Activated naive CD8-positive, alpha-beta T cell treated with anti-CD3 and anti-CD28 coated beads, Interleukin-2, amount 50 U/mL, for 24 hours (primary cell): ENCODE measurements at regions not wholly inside any gene's neighbourhood (a gene's known extent, or its start where the extent isn't known, plus 50 kb on each side); places are given as distances from the start of the nearest gene placed in this dataset.
"Not testable (repeated sequence)": the region's sequence is repeated elsewhere in the genome, so short reads cannot be mapped to it uniquely, and the experiment has no call there.

Experiments
- ATAC-seq: fragments of 150-1000 bp; cut with Tn5 transposase; one replicate; pipeline ENCODE4 v1.10.0; 2021
- DNase-seq: peaks from one replicate; pipeline ENCODE4 v3.0.0; 2021
- H3K27ac Mint-ChIP-seq: one replicate; pipeline ENCODE4 v1.8.0; 2021; ENCODE audit warnings: mild to moderate bottlenecking, mixed read lengths
- H3K27me3 Mint-ChIP-seq: one replicate; pipeline ENCODE4 v1.8.0; 2021; ENCODE audit warnings: mixed read lengths
- H3K36me3 Mint-ChIP-seq: one replicate; pipeline ENCODE4 v1.8.0; 2021; ENCODE audit warnings: low read depth, mixed read lengths
- H3K4me1 Mint-ChIP-seq: one replicate; pipeline ENCODE4 v1.8.0; 2021; ENCODE audit warnings: mixed read lengths
- H3K4me3 Mint-ChIP-seq: one replicate; pipeline ENCODE4 v1.8.0; 2021; ENCODE audit warnings: mild to moderate bottlenecking, moderate library complexity, mixed read lengths
- H3K9me3 Mint-ChIP-seq: one replicate; pipeline ENCODE4 v1.8.0; 2021; ENCODE audit warnings: mixed read lengths

- Mint-ChIP-seq H3K4me1 (peaks cover 8% of the 10 kb centered on the region), H3K27ac (no peak overlapping the region), H3K4me3 (no peak overlapping the region), H3K36me3 (no peaks in the 10 kb centered on the region), H3K9me3 (no peaks in the 10 kb centered on the region), H3K27me3 (no peaks in the 10 kb centered on the region)
- DNase-seq = no peak
- ATAC-seq = no peak
These were observed 247.8 kb downstream of the BCL2 start for GRCh38 chr18:63071701-63072141.

- Mint-ChIP-seq H3K27me3 (no peaks in the 10 kb centered on the region), H3K9me3 (no peaks in the 10 kb centered on the region), H3K4me3 (no peak overlapping the region), H3K36me3 (no peaks in the 10 kb centered on the region), H3K4me1 (peaks cover 8% of the 10 kb centered on the region), H3K27ac (no peak overlapping the region)
- ATAC-seq = no peak
- DNase-seq = no peak
These were observed 248.6 kb downstream of the BCL2 start for GRCh38 chr18:63070767-63071502.

- H3K4me1 Mint-ChIP-seq = no peaks in the 10 kb centered on the region
- no peaks in the 10 kb centered on the region for H3K36me3 Mint-ChIP-seq
- H3K27me3 Mint-ChIP-seq = peaks cover 5% of the 10 kb centered on the region
- no peaks in the 10 kb centered on the region for H3K9me3 Mint-ChIP-seq
- H3K27ac Mint-ChIP-seq = no peak overlapping the region
- ATAC-seq (no peak), DNase-seq (no peak)
- no peak overlapping the region for H3K4me3 Mint-ChIP-seq
These were observed 250.1 kb downstream of the BCL2 start for GRCh38 chr18:63069496-63069895.

GRCh38 chr18:63067939-63068338 lies 251.6 kb downstream of the BCL2 start:
- peak; percentile 49 for ATAC-seq
- peaks cover 8% of the 10 kb centered on the region for H3K27me3 Mint-ChIP-seq
- no peak overlapping the region for H3K4me3 Mint-ChIP-seq
- DNase-seq = no peak
- H3K9me3 Mint-ChIP-seq = no peaks in the 10 kb centered on the region
- no peaks in the 10 kb centered on the region for H3K36me3 Mint-ChIP-seq
- H3K4me1 Mint-ChIP-seq = no peaks in the 10 kb centered on the region
- H3K27ac Mint-ChIP-seq = no peak overlapping the region

- DNase-seq = no peak
- H3K27ac Mint-ChIP-seq = no peak overlapping the region
- H3K4me3 Mint-ChIP-seq = no peak overlapping the region
- H3K36me3 Mint-ChIP-seq = no peaks in the 10 kb centered on the region
- H3K4me1 Mint-ChIP-seq = no peaks in the 10 kb centered on the region
- ATAC-seq = no peak
- H3K9me3 Mint-ChIP-seq = no peaks in the 10 kb centered on the region
- H3K27me3 Mint-ChIP-seq = peaks cover 10% of the 10 kb centered on the region
These were observed 254.4 kb downstream of the BCL2 start for GRCh38 chr18:63065172-63065571.

GRCh38 chr18:63063171-63063570 lies 256.4 kb downstream of the BCL2 start:
- Mint-ChIP-seq H3K4me3 (no peak overlapping the region), H3K4me1 (no peaks in the 10 kb centered on the region), H3K9me3 (no peaks in the 10 kb centered on the region), H3K27ac (peak overlapping the region; percentile 75), H3K27me3 (peaks cover 10% of the 10 kb centered on the region), H3K36me3 (no peaks in the 10 kb centered on the region)
- ATAC-seq (no peak), DNase-seq (no peak)

- no peak for ATAC-seq
- Mint-ChIP-seq H3K4me3 (no peak overlapping the region), H3K36me3 (no peaks in the 10 kb centered on the region), H3K27ac (no peak overlapping the region), H3K9me3 (no peaks in the 10 kb centered on the region), H3K4me1 (no peaks in the 10 kb centered on the region), H3K27me3 (peaks cover 10% of the 10 kb centered on the region)
- no peak for DNase-seq
These were observed 257.3 kb downstream of the BCL2 start for GRCh38 chr18:63062246-63062645.

GRCh38 chr18:63061303-63061702 lies 258.3 kb downstream of the BCL2 start:
- ATAC-seq = no peak
- H3K27me3 Mint-ChIP-seq = peaks cover 10% of the 10 kb centered on the region
- no peak overlapping the region for H3K4me3 Mint-ChIP-seq
- no peak overlapping the region for H3K27ac Mint-ChIP-seq
- DNase-seq = no peak
- no peaks in the 10 kb centered on the region for H3K4me1 Mint-ChIP-seq
- H3K9me3 Mint-ChIP-seq = no peaks in the 10 kb centered on the region
- H3K36me3 Mint-ChIP-seq = no peaks in the 10 kb centered on the region

- ATAC-seq (peak; percentile 10), DNase-seq (no peak)
- Mint-ChIP-seq H3K27ac (no peak overlapping the region), H3K36me3 (no peaks in the 10 kb centered on the region), H3K4me3 (no peak overlapping the region), H3K4me1 (peaks cover 5% of the 10 kb centered on the region), H3K9me3 (no peaks in the 10 kb centered on the region), H3K27me3 (peaks cover 5% of the 10 kb centered on the region)
These were observed 261.0 kb downstream of the BCL2 start for GRCh38 chr18:63058521-63058920.

GRCh38 chr18:63057707-63058106 lies 261.9 kb downstream of the BCL2 start:
- H3K36me3 Mint-ChIP-seq = no peaks in the 10 kb centered on the region
- peaks cover 2% of the 10 kb centered on the region for H3K27me3 Mint-ChIP-seq
- DNase-seq (no peak), ATAC-seq (no peak)
- no peaks in the 10 kb centered on the region for H3K9me3 Mint-ChIP-seq
- H3K27ac Mint-ChIP-seq = no peak overlapping the region
- H3K4me3 Mint-ChIP-seq = no peak overlapping the region
- H3K4me1 Mint-ChIP-seq = peaks cover 5% of the 10 kb centered on the region

GRCh38 chr18:63054901-63055584 lies 264.5 kb downstream of the BCL2 start:
- DNase-seq (no peak), ATAC-seq (no peak)
- Mint-ChIP-seq H3K9me3 (no peaks in the 10 kb centered on the region), H3K36me3 (no peaks in the 10 kb centered on the region), H3K4me1 (peaks cover 9% of the 10 kb centered on the region), H3K27me3 (no peaks in the 10 kb centered on the region), H3K4me3 (no peak overlapping the region), H3K27ac (no peak overlapping the region)

- no peaks in the 10 kb centered on the region for H3K36me3 Mint-ChIP-seq
- H3K9me3 Mint-ChIP-seq = no peaks in the 10 kb centered on the region
- DNase-seq (no peak), ATAC-seq (no peak)
- H3K27me3 Mint-ChIP-seq = no peaks in the 10 kb centered on the region
- no peak overlapping the region for H3K27ac Mint-ChIP-seq
- H3K4me1 Mint-ChIP-seq = peaks cover 15% of the 10 kb centered on the region
- no peak overlapping the region for H3K4me3 Mint-ChIP-seq
These were observed 267.6 kb downstream of the BCL2 start for GRCh38 chr18:63051928-63052327.

- not testable (repeated sequence) for H3K36me3 Mint-ChIP-seq, ATAC-seq, H3K27ac Mint-ChIP-seq, DNase-seq, H3K27me3 Mint-ChIP-seq, H3K4me3 Mint-ChIP-seq, H3K9me3 Mint-ChIP-seq
- H3K4me1 Mint-ChIP-seq = peaks cover 13% of the 10 kb centered on the region
These were observed 268.7 kb downstream of the BCL2 start for GRCh38 chr18:63050667-63051395.

- ATAC-seq (no peak), DNase-seq (no peak)
- Mint-ChIP-seq H3K9me3 (peaks cover 2% of the 10 kb centered on the region), H3K4me1 (peaks cover 12% of the 10 kb centered on the region), H3K4me3 (no peak overlapping the region), H3K27ac (no peak overlapping the region), H3K27me3 (peaks cover 5% of the 10 kb centered on the region), H3K36me3 (no peaks in the 10 kb centered on the region)
These were observed 273.2 kb downstream of the BCL2 start for GRCh38 chr18:63046375-63046774.

- H3K36me3 Mint-ChIP-seq = no peaks in the 10 kb centered on the region
- ATAC-seq = no peak
- H3K9me3 Mint-ChIP-seq = peaks cover 5% of the 10 kb centered on the region
- DNase-seq = no peak
- H3K27ac Mint-ChIP-seq = no peak overlapping the region
- H3K4me3 Mint-ChIP-seq = no peak overlapping the region
- peaks cover 5% of the 10 kb centered on the region for H3K27me3 Mint-ChIP-seq
- H3K4me1 Mint-ChIP-seq = peaks cover 18% of the 10 kb centered on the region
These were observed 276.1 kb downstream of the BCL2 start for GRCh38 chr18:63043516-63043915.
